Effector CD8-positive, alpha-beta T cell (primary cell): ENCODE measurements at regions not wholly inside any gene's neighbourhood (a gene's known extent, or its start where the extent isn't known, plus 50 kb on each side); places are given as distances from the start of the nearest gene placed in this dataset.

Experiments
- DNase-seq: peaks from one replicate; lab custom pipeline; 2025; lab: John Stamatoyannopoulos, UW

DNA sequence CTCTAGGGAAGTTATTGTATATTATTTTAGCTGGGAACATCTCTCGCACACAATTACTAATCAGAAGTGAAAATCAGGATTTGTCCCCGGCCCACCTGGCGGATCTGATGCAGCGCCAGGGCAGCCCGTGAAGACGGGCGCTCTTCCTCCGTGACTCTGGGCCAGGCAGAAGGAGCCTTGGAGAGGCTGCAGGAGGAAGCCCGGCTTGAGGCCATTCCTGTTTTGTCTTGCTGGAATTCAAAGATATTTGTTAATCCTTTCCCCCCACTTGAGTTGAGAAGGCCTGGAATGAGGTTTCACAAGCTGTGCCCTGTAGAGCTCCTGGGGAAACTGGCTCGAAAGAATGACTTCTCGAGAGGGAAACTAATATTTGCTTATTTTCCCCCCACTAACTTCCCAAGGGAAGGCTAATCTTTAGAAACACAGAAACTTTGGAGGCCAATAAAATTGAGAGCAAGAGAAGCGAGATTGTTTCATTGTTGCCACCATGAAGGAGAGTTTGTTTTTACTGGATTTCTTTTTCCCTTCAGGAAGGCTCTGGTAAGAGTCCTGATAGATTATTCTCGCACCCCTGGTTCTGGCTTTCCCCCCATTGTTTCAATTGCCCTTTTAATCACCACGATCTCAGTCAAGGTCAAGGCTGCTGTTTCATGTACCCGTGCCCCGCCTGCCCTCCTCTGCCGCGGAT is 92.8 kb upstream of the SEPTIN5 start:
- no peak for DNase-seq

DNA sequence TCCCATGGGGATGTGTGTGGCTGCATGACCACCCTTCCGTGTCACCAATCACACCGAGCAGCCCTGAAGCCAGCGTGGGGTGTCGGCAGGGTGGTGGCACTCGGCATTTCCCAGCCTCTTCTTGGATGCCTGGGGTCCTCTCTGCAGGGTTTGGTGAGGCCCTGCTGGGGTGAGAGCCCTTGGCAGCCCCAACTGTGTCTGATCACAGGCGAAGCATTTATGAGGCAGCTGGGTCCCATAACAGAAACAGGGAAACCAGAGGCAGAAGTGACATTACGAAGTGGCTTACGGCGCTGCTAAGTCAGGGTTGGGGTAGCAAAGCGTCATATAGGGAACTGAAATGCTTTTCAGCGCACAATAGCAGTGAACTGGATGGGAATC is 92.3 kb upstream of the SEPTIN5 start:
- no peak for DNase-seq

DNA sequence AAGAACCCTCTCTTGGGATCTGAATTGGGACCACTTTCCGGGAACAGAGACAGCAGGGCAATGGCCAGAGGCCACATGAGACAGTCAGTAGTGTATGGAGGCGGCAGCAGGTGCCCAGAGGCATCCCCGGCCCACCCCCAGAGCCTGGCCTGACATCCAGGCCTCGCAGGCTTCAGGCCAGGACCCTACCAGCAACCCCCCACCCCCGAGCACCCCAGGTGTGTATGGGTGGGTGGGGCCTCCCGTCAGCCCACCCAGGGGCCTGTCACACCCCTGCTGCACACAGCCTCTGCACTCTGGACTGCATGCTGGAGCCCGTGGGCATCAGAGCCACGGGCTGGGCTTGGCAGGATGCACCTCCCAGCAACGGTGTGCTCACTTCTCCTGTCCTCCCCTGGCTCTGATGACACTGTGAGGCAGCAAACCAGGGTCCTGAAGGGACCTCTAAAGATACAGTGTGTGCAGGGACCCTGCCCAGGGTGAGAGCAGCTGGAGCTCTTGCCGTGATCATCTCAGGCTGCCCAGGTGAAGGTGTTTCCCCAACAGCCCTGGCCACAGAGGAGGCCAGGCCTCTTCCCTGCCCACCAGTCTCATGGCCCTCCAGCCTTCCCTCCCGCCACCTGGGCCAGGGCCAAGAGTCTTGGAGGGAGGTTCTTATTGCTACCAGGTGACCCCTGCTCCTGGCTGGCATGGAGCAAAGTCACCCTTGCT is 88.8 kb upstream of the SEPTIN5 start:
- no peak for DNase-seq

DNA sequence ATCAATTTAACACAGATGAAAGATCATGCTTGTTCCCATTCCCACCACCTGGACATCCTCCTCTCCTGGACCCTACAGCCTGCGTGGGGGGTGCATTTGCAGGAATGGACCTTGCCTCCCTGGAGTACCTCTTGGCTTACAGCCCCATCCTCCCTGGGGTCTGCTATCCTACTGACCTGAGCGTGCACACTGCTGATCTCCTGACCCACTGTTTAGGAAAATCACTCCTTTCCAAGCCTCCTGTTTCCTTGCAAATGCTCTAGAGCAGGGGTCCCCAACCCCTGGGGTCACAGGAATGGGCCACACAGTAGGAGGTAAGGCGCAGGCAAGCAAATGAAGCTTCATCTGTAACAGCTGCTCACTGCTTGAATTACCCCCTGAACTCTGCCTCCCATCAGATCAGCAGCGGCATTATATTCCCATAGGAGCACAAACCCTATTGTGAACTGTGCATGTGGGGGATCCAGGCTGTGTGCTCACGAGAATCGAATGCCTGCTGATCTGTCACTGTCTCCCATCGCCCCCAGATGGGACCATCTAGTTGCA is 88.2 kb upstream of the SEPTIN5 start:
- DNase-seq, result no peak

DNA sequence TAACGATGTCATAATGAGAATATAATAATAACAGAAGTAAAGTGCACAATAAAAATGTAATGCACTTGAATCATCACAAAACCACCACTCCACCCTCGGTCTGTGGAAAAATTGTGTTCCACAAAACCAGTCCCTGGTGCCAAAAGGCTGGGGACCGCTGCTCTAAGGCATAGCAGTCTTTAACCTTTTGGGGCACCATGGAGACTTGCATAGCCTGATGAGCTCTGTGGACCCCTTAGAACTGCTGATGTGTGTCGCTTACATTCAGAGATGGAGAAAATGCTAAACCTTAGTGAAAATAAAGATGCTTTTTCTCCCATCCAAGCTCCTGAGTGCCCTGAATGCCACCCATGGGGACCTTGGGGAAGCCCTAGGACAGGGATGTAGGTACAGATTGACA is 87.6 kb upstream of the SEPTIN5 start:
- no peak for DNase-seq

DNA sequence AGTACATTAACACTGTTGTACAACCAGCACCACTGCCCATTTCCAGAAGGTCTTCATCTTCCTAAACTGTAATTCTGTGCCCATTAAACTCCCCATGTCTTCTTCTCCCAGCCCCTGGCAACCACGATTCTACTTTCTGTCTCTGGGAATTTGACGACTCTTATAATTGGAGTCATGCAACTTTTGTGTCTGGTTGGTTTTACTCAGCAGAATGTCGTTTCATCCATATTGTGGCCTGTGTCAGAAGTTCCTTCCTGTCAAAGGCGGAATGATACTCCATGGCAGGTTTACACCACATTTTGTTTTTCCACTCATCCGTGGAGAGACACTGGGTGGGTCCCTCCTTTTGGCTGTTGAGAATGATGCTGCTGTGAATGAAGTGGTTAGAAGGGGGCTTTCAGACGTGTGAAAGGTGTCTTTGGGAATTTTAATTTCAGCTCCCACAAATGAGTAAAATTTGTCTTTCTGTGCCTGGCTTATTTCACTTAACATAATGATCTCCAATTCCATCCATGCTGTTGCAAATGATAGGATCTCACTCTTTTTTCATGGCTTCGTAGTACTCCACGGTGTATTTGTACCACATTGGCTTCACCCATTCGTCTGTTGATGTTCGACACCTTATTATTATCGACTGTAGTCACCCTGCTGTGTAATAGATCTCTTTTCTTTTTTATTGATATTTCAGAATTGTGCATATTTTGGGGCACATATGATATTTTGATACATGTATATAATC is 86.1 kb upstream of the SEPTIN5 start:
- DNase-seq, result no peak

DNA sequence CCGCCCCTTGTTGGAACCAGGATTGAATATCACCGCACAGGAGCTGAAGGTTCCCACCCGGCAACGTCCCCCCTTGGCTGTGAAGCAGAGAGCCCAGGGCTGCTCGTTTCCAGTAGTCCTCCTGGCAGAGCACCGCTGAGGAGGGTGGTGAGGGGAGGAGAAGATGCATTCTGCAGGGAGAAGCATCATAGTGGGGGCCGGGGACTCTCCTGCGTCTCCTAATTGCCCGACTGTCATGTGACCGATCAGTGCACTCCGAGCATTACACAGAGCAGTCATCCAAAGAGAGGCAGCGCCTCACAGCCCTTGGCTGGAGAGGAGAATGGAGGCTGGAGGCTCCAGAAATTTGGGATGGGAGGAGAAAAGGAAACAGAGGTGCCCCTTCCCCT is 85.0 kb upstream of the SEPTIN5 start:
- no peak for DNase-seq

DNA sequence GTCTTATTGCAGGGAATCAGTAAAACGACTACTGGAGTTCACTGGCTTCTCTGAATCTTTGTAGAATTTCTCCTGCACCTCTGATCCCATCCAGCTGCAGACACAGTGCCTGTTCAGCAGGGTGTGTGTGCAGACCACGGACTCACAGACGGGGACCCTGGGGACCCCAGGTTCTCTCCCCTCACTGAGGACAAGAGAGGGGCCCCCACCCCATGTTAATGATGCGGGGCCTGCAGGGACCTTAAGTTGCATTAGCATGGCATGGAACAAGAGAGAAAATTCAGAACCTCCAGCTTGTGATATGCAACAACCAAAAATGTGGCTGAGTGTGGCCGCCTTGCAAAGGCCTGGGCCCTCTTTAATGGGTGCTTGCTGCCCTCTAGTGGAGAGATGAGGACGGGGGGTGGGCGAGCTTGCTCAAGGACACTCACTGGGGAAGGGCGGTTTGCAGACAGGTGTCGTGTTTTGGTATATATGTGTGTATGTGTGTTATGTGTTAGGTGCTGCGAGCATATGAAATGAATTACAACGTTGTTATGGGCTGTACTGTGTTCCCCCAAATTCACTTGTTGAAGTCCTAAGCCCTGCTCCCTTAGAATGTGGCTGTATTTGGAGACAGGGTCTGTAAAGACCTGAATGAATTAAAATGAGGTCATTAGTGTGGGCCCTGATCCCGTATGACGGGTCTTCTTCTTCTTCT is 84.4 kb upstream of the SEPTIN5 start:
- peak; percentile 80 for DNase-seq

DNA sequence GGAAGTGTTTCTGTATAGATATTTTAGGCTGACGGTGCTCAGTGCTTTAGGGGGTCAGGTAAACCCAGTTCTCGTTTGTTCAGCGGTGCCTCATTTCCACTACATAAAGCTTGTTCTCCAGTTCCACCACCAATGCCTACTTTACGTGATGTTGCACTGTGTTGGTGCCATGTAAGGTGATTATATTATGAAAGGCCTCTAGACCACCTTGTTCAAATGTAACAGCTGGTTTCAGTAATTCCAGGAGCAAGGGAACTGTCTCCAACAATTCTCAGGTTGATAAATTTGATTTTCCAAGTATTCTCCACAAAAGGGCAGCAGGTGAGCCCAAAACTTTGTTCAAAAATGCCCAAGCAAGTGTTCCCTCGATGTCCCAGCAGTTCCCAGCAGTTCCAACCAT is 83.7 kb upstream of the SEPTIN5 start:
- DNase-seq, result no peak

DNA sequence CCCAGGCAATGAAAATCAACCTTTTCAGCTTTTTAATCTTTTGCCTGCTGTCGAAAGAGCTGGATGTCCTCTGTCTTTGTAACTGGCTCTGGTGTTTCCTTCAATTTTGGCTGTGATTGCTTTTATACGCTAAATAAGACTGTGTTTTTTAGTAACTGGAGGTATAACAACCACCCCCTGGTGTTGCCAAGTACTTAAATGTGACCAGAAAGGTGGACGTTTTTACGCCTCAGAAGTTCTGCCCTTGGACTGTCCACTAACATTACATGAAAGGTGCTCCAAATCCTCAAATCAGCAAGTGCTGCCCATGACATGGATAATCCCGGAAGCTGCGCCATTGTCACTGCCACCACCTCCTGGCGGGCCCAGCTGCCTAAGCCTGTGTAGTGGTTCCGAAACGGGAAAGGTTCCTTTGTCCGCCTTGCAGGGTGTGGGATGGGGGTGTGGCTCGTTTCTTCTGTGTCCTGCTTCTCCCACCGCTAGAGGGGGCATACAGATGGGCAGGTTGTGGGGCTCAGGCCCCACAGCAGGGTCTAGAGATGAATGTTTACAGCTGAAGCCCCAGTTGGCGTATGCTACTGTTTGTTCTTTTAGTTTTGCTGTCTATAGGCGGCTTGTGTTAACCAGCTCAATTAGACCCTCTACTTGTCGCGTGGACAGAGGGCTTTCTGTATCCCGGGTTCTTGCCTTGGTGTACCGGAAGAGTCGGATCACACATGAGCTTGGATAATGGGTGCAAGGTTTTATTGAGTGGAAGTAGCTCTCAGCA is 82.2 kb upstream of the SEPTIN5 start:
- no peak for DNase-seq

DNA sequence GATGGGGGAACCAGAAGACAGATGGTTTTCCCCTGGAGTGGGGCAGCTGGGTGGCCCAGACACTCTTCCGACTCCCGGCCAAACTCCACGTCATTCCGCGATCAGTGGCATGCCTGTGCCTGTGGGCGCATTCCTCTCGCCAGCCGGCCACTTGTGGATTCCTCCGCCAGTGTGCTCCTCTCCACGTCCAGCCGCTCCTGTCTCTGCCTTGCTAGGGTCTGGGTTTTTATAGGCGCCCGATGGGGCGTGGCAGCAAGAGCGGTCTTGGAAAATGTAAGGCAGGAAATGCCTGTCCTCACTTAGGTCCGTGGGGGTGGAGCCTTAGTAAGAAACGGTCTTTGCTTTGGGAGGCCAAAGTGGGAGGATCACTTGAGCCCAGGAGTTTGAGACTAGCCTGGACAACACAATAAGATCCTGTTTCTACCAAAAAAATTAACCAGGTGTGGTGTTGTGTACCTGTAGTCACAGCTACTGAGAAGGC is 81.6 kb upstream of the SEPTIN5 start:
- DNase-seq, result no peak

DNA sequence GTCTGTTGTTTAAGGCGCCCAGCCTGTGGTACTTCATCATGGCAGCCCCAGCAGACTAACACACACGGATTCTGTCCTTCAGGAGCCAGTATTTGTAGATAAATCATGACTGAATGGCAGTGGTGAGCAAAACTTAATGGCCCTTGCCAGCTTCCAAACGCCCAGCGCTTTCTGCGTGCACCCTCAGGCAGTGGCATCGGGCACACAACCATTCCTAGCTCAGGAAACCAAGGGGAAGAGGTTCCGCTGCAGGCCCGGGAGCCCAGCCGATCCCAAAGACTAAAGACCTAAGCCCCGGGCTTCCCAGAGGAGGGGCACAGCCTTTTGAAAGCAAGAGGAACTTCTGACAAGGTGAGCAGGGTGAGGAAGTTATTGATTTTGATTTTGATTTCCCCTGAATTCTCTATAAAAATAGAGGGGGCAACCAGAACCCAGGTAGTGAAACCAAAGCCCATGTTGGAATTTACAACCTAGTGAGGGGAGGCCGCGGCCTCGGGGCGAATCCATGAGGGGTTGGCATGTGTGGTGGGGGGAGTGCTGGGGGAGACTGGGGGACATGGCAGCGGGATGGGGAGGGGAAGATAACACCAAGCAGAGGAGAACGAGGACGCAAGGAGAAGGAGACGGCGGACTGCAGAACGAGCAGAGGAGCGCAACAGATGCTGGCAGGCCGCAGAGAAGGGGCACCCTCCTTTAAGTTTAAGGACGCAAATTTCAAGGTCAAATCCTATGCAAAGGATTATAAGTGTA is 79.9 kb upstream of the SEPTIN5 start:
- no peak for DNase-seq

DNA sequence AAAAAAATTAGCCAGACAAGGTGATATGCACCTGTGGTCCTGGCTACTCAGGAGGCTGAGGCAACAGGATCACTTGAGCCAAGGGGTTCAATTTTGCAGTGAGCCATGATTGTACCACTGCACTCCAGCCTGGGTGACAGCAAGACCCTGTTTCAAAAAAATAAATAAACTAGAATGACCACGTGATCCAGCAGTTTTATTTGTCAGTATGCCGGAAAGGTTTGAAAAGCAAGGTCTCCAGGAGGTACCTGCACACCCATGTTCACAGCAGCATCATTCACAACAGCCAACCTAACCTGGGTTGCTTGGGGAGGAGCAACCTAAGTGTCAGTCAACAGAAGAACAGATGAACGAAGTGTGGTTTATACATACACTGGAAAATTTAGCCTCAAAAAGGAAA is 78.7 kb upstream of the SEPTIN5 start:
- DNase-seq, result no peak

DNA sequence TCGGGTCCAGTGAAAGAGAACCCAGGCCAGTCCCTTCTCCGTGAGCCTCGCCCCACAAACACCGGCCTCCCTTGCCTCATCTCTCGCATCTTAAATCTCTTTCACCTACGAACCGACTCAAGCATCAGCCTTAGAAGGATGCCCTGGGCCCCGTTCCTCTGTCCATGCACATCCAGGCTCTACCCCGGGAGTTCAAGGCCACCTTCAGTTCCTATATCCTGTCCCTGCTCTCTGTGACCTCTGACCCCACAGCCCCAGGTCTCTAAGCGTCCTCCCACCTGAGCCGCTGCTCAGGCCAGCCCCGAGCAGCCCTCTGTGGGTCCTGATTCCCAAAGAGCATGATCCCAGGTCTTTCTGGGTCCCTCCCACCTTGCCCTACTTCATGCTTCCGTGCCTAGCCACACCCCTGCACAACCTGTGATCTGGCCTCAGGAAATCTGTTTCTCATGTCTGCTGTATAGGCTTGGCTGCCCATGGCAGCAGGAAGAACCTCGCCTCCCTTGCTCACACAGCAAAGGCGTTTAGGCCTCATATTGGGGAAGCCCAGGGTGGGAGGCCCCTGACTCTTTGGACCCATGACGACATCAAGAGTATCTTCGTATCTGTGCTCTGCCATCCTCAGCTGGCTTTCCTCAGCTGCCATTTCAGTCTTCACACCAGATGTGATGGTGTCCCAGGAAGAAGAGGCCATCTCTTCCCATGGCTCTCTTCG is 77.5 kb upstream of the SEPTIN5 start:
- no peak for DNase-seq

DNA sequence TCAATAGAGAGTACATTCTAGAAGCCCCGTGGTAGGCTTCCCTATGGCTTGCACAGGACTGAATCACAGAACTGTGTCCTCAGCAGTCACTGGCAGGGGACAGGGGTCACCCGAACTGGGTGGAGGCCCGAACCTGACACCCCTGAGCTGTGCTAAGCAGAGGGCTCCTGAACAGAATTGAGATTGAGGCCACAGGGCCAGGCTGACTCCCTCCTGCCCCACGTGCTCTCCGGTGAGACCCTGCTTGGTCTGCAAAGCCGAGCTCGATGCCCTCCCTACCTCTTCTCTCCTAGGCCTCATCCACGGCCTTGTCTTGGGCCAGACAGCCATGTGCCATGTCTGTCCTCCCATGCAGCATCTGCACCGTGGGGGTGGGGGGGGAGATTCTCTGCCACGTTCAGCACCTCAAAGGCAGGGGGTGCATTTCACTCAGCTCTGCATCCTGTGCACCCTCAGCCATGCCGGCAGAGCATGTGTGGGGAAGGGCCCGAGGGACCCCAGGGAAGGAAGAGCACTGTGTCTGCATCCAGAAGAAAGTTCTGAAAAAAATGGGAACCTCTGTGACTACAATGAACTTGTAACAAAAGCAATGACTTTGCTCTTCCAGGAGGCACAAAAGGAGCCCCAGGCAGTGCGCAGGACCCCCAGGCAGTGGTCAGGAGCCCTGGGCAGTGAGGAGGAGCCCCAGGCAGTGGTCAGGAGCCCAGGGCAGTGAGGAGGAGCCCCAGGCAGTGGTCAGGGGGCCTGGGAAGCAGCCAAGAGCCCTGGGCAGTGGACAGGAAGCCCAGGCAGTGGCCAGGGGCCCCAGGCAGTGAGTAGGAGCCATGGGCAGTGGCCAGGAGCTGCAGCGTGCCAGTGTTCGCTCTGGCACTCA is 76.7 kb upstream of the SEPTIN5 start:
- DNase-seq, result no peak

DNA sequence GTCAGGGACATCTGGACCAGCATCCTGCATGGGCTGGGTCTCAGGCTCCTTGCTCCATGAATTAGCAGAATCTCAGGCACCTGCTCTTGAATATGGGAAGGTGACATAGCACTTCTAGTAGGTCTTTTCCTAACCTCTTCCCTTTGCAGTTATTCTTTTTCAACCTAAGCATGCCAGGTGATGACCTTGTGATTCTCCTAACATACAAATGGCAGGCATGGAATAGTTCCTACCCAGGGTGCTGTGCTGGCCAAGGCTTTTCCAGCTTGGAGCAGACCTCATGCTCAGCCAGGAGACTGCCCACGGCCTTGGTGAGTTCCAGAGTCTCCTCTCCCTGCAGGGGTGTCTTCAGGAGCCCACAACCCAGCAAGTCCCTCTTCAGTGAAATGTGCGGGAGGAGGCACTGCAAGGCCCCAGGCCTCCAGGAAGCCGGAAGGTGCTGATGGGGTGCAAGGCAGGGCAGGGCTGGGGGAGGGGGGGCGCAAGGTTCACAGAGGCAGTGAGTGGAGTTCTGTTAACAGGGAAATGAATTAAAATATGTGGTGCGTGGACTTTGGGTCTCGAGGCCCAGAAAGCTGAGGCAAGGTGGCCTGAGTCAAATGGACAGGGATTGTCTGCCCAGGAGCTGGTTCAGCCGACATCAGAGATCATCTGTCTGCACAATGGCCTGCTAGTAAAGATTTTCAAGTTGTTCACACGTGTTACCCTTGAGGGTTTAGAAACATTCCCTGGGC is 75.9 kb upstream of the SEPTIN5 start:
- DNase-seq, result no peak

DNA sequence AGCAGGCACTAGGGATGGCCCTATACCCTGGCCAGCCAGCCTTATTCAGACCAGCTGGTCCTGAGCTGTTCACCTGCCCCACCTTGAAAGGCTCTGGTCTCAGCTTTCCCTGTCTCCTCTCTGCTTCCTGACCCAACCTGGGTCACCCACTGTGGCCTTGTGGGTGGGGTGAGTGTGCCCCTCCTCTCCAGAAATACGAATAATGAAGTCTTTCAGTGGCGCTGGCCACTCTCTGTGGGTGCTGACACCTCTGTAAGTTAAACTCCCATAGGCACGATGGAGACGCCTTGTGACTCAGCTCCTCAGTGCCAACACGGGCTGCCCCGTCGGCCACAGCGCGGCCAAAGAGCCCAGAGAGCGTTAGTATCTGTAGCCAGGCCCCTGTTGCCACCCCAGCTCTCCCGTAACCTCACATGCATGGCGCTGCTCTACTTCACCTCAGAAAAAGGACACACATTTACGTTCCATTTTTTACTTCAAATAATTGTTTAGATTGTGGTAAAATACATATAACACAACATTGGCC is 74.6 kb upstream of the SEPTIN5 start:
- DNase-seq, result no peak

DNA sequence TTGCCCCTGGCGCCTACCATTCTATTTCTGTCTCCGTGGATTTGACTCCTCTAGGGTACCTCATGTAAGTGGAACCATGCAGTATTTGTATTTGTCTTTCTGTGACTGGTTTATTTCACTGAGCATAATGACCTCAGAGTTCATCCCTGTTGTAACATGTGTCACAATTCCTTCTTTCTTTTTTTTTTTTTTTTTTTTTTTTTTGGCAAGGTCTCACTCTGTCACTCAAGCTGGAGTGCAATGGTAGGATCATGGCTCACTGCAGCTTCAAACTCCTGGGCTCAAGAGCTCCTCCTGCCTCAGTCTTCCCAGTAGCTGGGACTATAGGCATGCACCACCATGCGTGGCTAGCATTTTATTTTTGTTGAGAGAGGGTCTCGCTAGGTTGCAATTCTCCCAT is 74.0 kb upstream of the SEPTIN5 start:
- DNase-seq, result no peak
